GM18507 (cell line): ENCODE measurements at regions not wholly inside any gene's neighbourhood (a gene's known extent, or its start where the extent isn't known, plus 50 kb on each side); places are given as distances from the start of the nearest gene placed in this dataset.
A peak's percentile ranks its signal among the peaks of the same experiment; 100 is the strongest.
"Not testable (repeated sequence)": the region's sequence is repeated elsewhere in the genome, so short reads cannot be mapped to it uniquely, and the experiment has no call there.

Experiments used
- DNase-seq: peaks from one replicate; pipeline ENCODE4 v3.0.0; 2011; ENCODE audit warnings: low read depth; ENCODE audit not compliant: insufficient read length; ENCODE audit errors: extremely low spot score
- FAIRE-seq: peaks from 2 replicates; lab custom pipeline; 2011; peaks lifted over from hg19 to GRCh38; lab: Jason Lieb, UNC

- DNase-seq (no peak), FAIRE-seq (no peak)
These were observed 141.6 kb upstream of the RIOK3 start for GRCh38 chr18:23311351-23312121.

DNA sequence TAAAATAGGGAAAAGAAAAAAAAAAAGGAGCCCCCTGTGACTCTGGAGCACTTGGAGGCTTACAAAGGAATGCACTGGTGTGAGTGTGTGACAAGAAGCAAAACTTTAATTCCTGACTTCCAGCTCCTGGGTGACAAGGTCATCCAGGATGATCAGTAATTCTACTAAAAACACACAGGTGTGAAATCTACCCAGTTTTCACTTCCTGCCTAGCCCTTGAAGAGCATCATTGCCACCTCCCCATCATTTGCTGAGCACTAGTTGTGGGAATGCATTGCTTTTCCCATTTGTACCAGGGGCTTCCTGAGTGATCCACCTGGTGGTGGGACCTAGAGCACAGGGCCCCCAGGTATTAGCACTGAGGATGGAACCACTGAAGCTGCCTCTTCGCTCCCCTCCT lies 139.7 kb upstream of the RIOK3 start:
- FAIRE-seq (no peak), DNase-seq (no peak)

GRCh38 chr18:23314672-23315071 lies 138.4 kb upstream of the RIOK3 start:
- DNase-seq (no peak), FAIRE-seq (no peak)

DNA sequence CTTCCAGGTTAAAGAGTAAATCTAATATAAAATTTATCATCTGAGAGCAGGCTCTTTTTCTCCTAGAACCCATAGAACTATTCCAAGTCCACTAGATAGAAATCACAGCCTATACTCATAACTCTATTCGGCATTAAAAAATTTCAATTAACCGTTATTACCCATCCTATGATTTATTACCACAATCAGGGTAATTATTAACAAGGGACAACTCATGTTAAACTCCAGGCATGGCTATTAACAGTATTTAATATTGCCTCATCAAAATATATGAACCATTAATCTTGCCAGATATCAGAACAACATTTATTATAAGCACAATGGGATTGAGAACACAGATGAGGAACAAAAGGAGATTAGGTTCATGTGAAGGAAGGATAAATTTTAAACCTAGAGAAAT lies 136.8 kb upstream of the RIOK3 start:
- FAIRE-seq (no peak), DNase-seq (no peak)

DNA sequence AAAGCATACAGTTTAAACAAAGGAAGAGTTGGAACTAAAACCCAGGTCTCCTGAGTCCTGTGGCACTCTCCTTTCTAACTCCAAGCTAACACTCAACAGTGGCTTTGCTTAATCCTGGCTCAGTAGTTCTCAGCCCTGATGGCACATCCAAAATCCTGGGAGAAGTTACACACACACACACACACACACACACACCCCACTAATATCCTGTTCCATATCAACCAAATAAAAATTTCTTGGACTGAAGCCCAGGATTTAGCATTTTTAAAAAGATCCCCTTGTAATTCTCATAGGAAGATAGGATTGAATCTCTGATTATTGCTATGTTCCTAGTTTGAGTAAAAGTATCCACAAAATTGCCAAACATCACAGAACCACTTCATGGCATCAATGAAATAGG lies 136.1 kb upstream of the RIOK3 start:
- DNase-seq (no peak), FAIRE-seq (no peak)

DNA sequence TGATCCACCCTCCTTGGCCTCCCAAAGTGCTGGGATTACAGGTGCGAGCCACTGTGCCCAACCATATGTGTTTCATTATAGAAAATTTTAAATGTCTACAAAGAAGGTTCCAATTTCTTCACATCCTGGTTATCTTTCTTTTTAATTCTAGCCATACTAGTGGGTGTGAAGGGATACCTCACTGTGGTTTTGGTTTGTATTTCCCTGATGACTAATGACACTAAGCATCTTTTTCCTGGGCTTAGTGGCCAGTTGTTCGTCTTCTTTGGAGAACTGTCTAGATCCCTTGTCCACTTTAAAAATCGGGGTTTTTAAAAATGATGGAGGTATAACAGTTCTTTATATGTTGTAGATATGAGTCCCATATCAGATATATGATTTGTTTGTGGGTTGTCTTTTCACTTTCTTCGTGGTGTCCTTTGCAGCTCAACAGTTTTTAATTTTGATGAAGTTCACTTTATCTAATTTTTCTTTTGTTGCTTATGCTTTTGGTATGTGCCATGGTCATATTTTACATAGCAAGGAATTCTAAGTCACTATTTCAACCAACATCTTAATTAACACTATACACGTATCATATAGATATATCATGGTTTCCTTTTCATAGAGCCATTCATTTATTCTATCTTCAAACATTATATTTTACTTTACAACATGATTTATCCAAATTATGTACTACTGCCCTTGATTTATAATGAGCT lies 135.0 kb upstream of the RIOK3 start:
- FAIRE-seq (no peak), DNase-seq (no peak)

GRCh38 chr18:23320709-23321236 lies 132.3 kb upstream of the RIOK3 start:
- DNase-seq (no peak), FAIRE-seq (peak; percentile 66)

- FAIRE-seq (no peak), DNase-seq (no peak)
These were observed 131.1 kb upstream of the RIOK3 start for GRCh38 chr18:23321996-23322395.

GRCh38 chr18:23324056-23324811 lies 128.9 kb upstream of the RIOK3 start:
- no peak for FAIRE-seq
- DNase-seq = no peak

DNA sequence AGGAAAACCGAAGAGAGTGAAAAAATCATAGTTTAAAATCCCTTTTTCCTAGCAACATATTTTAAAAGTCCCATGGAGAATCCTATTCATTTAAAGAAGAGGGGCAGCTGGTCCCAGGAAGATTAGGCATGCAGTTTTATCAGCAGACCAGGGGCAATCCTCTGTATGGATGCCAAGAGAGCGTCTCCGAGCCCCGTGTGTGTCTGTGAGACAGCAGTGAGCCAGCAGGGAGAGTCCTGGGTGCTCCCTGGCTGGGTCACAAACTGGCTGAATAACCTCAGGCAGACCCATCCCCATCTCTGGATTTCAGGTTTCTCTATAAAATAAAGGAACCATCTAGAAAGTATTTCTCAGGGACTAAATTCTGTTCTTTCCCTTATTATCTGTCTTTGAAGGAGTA lies 128.2 kb upstream of the RIOK3 start:
- no peak for DNase-seq
- FAIRE-seq = no peak

GRCh38 chr18:23329671-23330070 lies 123.4 kb upstream of the RIOK3 start:
- DNase-seq, FAIRE-seq: not testable (repeated sequence)

DNA sequence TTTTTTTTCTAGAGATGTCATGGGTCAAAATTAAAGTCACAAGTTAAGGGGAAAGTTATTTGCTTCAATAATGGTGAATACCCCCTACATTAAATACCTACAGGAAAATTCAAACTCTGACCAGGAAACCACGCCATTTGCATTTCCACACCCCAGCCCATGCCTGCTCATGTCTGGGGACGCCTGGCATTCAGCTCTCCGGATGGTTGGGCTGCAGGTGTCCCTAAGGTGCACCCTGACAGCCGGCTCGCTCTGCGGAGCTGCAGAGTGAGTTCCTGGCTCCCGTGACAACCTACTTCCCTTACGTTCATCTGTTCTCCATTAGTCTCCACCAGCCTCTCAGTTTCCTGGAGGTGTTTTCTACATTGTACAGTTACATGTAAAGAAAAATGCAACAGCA lies 122.7 kb upstream of the RIOK3 start:
- FAIRE-seq (peak; percentile 72), DNase-seq (no peak)

- no peak for FAIRE-seq
- no peak for DNase-seq
These were observed 121.8 kb upstream of the RIOK3 start for GRCh38 chr18:23331091-23331920.

- DNase-seq = no peak
- no peak for FAIRE-seq
These were observed 120.7 kb upstream of the RIOK3 start for GRCh38 chr18:23332356-23332755.

DNA sequence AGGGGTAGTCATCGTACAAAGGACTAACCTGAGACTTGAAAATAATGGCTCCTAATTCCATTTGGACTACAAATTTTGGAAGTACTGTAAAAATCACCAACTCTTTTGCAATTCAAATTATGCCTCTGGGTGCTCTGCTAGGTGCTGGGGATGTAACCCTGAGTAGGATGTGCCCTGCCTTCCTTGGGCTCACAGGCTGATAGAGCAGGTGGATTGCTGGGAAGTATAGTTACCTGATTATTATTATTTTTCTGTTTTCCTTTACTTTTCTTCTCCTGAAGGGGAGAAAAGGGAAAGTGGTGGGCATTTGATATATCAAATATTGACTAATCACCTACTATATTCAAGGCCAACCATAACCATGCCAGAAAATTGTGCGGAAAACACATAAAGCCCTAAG lies 119.3 kb upstream of the RIOK3 start:
- DNase-seq (no peak), FAIRE-seq (no peak)

GRCh38 chr18:23334569-23334968 lies 118.5 kb upstream of the RIOK3 start:
- FAIRE-seq (no peak), DNase-seq (no peak)

DNA sequence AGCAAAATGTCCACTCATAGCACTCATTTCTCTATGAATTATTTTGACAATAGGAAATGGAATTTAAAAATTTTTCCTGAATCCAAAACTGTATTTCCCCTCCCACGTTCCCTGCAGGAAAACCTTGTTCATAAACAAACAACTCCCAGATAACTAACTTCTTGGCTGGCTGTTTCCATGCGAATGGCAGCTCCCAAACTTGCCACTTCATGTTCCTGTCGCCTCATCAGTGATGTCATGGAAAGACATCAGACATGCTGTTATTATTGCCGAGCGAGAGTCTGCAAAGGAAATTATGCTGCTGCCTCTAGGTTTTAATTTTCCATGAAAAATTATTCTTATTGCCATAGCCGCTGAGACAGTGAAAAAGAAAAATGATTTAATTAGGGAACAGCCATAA lies 117.0 kb upstream of the RIOK3 start:
- DNase-seq (no peak), FAIRE-seq (no peak)

DNA sequence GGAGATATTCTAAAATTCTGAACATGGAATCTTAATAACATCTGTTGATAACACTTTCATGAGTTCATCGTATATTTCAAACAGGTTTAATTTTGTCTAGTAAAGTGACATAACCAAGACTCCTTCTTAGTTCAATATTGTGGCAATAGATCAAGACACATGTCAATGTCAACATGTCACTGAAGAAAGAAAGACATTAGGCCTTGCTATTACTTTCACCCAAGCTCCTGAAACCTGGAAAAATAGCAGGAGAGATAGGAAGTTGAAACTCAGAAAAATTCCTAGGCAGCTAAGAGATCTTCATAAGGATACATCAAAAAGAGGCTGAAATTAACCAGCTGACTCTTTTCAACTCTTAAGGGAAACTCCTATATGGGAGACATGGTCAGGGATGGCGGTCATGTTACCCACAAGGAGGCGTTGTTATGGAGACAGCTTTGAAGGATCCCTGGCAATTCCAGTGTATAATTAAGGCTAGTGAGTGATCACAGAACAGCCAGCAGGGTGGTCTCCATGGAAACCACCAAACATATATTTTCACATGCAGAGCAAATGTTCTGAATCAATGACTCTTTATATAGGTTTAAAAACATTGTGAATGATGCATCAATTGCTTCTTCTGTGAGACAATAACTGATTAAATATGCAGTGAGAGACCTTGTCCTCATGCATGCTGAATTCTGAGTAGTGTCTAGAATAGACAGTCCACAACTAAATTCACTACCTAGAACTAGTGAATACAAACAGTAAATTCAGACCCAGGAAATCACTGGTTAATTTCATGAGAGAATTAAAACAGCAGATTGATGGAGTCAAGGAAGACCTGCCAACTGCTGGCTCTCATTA lies 115.3 kb upstream of the RIOK3 start:
- no peak for FAIRE-seq
- no peak for DNase-seq

DNA sequence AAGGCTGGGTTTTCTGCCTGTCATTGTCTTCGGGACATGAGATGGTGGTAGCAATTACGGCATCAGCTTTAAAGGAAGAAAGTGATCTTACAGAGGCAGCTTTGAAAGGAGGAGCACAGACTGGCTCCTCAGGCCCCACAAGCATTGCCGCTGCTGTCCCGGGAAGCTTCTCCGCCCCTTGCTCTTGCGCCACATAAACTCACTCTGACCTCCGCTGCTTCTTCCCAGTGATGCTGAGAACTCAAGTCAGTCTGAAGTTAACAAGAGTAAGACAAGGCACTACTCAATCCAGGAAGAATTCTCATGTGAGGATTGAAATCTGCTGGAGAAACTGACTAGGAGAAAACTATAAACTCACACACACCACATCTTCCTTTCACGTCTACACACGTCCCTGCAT lies 112.4 kb upstream of the RIOK3 start:
- no peak for DNase-seq
- no peak for FAIRE-seq
